Activated CD8-positive, alpha-beta T cell treated with anti-CD3 and anti-CD28 coated beads for 36 hours (primary cell): ENCODE measurements at regions not wholly inside any gene's neighbourhood (a gene's known extent, or its start where the extent isn't known, plus 50 kb on each side); places are given as distances from the start of the nearest gene placed in this dataset.

ENCODE experiments used
- ATAC-seq: fragments of 200-7000 bp; cut with Tn5 transposase; one replicate; pipeline ENCODE4 v1.10.0; 2021; ENCODE audit warnings: mild to moderate bottlenecking, moderate library complexity
- CTCF ChIA-PET: fragments of 350-600 bp; sonication (Branson Sonifier 250); formaldehyde crosslinking; loops from one replicate; lab custom pipeline; 2021; ENCODE audit warnings: antibody characterized with exemption; lab: Charles Lee
- POLR2A ChIA-PET: fragments of 350-600 bp; sonication (Branson Sonifier 250); formaldehyde crosslinking; loops from one replicate; lab custom pipeline; 2021; ENCODE audit warnings: antibody characterized with exemption; lab: Charles Lee
- DNase-seq: peaks from one replicate; pipeline ENCODE4 v3.0.0-alpha.2; 2020
- H3K27ac Mint-ChIP-seq: one replicate; pipeline ENCODE4 v1.8.0; 2021; ENCODE audit warnings: mild to moderate bottlenecking, mixed read lengths
- H3K27me3 Mint-ChIP-seq: one replicate; pipeline ENCODE4 v1.8.0; 2021; ENCODE audit warnings: mixed read lengths
- H3K36me3 Mint-ChIP-seq: one replicate; pipeline ENCODE4 v1.8.0; 2021; ENCODE audit warnings: low read depth, mixed read lengths
- H3K4me1 Mint-ChIP-seq: one replicate; pipeline ENCODE4 v1.8.0; 2021; ENCODE audit warnings: low read depth, mixed read lengths
- H3K4me3 Mint-ChIP-seq: one replicate; pipeline ENCODE4 v1.8.0; 2021; ENCODE audit warnings: mild to moderate bottlenecking, moderate library complexity, mixed read lengths
- H3K9me3 Mint-ChIP-seq: one replicate; pipeline ENCODE4 v1.8.0; 2021; ENCODE audit warnings: mixed read lengths
- intact Hi-C: fragments of 100-400 bp; cut with micrococcal nuclease; formaldehyde crosslinking; loops from one replicate; pipeline ENCODE4 v1.10.0; 2022
- TF ChIP-seq, protein P1 (sequence below): fragments of 200-600 bp; IDR thresholded peaks from one replicate; pipeline ENCODE4 v1.8.0; 2022; ENCODE audit warnings: antibody characterized with exemption, mild to moderate bottlenecking

DNA sequence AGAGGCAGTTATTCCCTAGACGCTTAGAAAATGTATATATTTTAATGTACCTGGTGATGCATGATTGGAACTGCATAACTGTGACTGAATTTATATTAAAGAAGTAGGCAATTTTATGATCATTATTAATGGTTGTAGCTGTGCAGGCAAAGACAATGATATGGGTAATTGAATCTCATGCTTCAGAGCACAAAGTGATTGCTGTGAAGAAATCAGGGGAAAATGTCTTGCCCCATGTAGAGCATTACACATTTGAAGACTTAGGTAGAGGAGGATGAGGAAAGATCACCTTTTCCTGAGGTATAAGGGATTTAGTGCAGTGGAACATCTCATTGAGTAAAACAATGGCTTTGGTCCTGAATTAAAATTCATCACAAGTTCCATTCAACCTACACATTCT, 246.8 kb upstream of the DCC start:
- no peaks in the 10 kb centered on the region for H3K4me1 Mint-ChIP-seq
- H3K4me3 Mint-ChIP-seq: no peak overlapping the region
- no peaks in the 10 kb centered on the region for H3K9me3 Mint-ChIP-seq
- CTCF ChIA-PET: no interaction called here
- no peaks in the 10 kb centered on the region for H3K36me3 Mint-ChIP-seq
- no peaks in the 10 kb centered on the region for H3K27me3 Mint-ChIP-seq
- POLR2A ChIA-PET: no interaction called here
- intact Hi-C loops: no loop called here
- TF ChIP-seq, protein P1, sequence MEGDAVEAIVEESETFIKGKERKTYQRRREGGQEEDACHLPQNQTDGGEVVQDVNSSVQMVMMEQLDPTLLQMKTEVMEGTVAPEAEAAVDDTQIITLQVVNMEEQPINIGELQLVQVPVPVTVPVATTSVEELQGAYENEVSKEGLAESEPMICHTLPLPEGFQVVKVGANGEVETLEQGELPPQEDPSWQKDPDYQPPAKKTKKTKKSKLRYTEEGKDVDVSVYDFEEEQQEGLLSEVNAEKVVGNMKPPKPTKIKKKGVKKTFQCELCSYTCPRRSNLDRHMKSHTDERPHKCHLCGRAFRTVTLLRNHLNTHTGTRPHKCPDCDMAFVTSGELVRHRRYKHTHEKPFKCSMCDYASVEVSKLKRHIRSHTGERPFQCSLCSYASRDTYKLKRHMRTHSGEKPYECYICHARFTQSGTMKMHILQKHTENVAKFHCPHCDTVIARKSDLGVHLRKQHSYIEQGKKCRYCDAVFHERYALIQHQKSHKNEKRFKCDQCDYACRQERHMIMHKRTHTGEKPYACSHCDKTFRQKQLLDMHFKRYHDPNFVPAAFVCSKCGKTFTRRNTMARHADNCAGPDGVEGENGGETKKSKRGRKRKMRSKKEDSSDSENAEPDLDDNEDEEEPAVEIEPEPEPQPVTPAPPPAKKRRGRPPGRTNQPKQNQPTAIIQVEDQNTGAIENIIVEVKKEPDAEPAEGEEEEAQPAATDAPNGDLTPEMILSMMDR: no peak
- H3K27ac Mint-ChIP-seq: no peak overlapping the region
- ATAC-seq (no peak), DNase-seq (no peak)

DNA sequence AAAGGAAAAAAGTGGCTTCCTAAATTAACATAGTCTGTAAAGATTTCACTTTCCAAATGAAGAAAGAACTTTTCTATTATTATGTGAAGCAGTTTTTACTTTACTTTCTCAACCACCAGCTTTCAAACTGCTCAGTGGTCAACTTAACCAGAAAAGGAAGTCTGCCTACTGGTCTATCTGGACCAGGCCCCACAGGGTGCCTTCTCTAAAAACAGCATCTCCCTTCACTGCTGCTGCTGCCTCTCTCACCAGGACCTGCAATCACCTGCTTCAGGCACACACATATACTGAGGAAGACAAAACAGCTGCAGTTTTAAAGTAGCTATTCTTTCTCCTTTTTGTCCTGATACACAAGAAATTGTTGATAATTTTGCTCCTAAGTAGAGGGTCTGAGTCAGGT, 221.3 kb upstream of the DCC start:
- Mint-ChIP-seq H3K27me3 (no peaks in the 10 kb centered on the region), H3K27ac (no peak overlapping the region), H3K4me1 (no peaks in the 10 kb centered on the region), H3K9me3 (no peaks in the 10 kb centered on the region), H3K4me3 (no peak overlapping the region), H3K36me3 (no peaks in the 10 kb centered on the region)
- intact Hi-C loops: no loop called here
- DNase-seq (no peak), ATAC-seq (no peak)
- POLR2A ChIA-PET: no interaction called here
- TF ChIP-seq, protein P1: no peak
- CTCF ChIA-PET: no interaction called here

DNA sequence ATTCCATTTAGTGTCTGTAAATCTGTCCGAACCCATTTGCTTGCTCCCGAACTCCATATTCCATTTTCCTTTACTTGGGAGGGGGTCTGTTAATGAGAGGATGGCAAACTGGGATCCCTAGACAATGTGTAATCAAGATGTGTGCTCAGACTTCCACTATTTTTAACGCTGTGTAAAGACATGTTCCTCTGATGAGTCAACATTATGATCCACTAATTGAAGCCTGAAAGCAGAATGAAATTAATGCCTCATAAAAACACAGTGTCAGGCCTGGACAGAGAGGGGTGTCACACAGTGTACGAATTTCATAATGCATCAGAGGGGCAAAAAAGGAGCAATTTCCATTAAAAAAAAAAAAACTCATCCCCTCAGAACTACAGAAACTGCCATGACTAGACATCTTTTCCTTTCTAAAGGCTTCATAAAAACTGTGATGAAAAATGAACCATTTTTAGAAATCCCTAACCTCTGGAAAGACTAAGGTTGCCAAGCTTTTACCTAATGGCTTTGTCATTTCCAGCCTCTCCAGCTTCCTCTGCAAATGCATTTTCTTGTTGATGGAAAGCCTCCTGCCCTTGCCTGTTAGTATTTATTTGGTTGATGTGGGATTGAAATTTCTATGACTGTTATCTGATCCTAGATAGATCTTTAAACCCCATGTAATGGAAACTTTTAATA, 209.2 kb upstream of the DCC start:
- no peak for DNase-seq
- Mint-ChIP-seq H3K27ac (no peak overlapping the region), H3K9me3 (peaks cover 4% of the 10 kb centered on the region), H3K36me3 (no peaks in the 10 kb centered on the region), H3K27me3 (no peaks in the 10 kb centered on the region), H3K4me1 (no peaks in the 10 kb centered on the region), H3K4me3 (no peak overlapping the region)
- no peak for ATAC-seq
- ChIA-PET POLR2A (no interaction called here), CTCF (no interaction called here)
- TF ChIP-seq, protein P1: no peak
- intact Hi-C loops: no loop called here

DNA sequence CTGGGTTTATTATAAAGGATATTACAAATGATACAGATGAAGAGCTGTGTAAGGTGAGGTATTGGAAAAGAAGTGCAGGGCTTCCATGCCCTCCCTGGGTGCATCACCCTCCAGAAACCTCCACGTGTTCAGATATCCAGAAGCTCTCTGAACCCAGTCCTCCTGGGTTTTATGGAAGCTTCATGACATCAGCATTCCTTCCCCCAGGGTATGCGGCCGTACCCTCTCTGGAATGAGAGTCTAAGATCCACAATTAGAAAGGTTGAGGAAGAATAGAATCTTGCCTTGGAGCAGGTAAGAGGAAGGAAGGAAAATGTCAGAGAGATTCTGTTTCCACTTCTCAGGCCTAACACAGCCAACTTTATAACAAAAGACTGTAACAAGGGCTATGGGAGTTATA, 208.2 kb upstream of the DCC start:
- H3K27me3 Mint-ChIP-seq: no peaks in the 10 kb centered on the region
- CTCF ChIA-PET: no interaction called here
- H3K27ac Mint-ChIP-seq: no peak overlapping the region
- H3K9me3 Mint-ChIP-seq: peaks cover 6% of the 10 kb centered on the region
- POLR2A ChIA-PET: no interaction called here
- H3K4me3 Mint-ChIP-seq: no peak overlapping the region
- DNase-seq: no peak
- intact Hi-C loops: no loop called here
- H3K4me1 Mint-ChIP-seq: no peaks in the 10 kb centered on the region
- no peaks in the 10 kb centered on the region for H3K36me3 Mint-ChIP-seq
- TF ChIP-seq, protein P1: no peak
- ATAC-seq: no peak

DNA sequence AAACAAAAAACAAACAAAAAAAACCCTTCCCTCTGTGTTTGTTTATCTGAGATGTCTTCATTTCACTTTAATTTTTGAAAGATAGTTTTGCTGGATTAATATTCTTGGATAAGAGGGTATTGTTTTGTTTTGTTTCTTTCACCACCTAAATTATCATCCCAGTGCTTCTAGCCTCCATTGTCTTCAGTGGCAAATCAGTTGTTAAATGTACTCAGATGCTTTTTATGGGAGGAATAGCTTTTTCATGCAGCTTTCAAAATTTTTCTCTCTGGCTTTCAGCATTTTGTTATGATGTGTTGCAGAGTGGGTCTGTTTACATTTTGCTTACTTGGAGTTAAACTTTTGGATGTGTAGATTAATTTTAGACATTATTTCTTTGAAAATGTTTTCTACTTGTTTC, 203.5 kb upstream of the DCC start:
- H3K9me3 Mint-ChIP-seq: peaks cover 6% of the 10 kb centered on the region
- POLR2A ChIA-PET: no interaction called here
- no peak overlapping the region for H3K27ac Mint-ChIP-seq
- H3K36me3 Mint-ChIP-seq: no peaks in the 10 kb centered on the region
- H3K4me3 Mint-ChIP-seq: no peak overlapping the region
- ATAC-seq (no peak), DNase-seq (no peak)
- intact Hi-C loops: no loop called here
- no peaks in the 10 kb centered on the region for H3K4me1 Mint-ChIP-seq
- H3K27me3 Mint-ChIP-seq: no peaks in the 10 kb centered on the region
- CTCF ChIA-PET: no interaction called here
- TF ChIP-seq, protein P1: no peak
